Cardiac fibroblast (primary cell): ENCODE measurements at regions not wholly inside any gene's neighbourhood (a gene's known extent, or its start where the extent isn't known, plus 50 kb on each side); places are given as distances from the start of the nearest gene placed in this dataset.

Source experiments
- DNase-seq, 2 donors: peaks; one replicate each; pipeline versions ENCODE4 v3.0.0 to v3.0.0-alpha.2; 2010; ENCODE audit warnings: low read depth in 2 of 2
- H3K4me3 ChIP-seq, 2 donors: replicated peaks in 1 of 2; 1 replicate in 1 of 2; 2 replicates in 1 of 2; pipeline ENCODE4 v1.5.1; 2011; ENCODE audit warnings: low read depth in 2 of 2, low read length in 2 of 2, mild to moderate bottlenecking in 2 of 2, moderate library complexity in 1 of 2
- CTCF ChIP-seq: IDR thresholded peaks from one replicate; pipeline ENCODE4 v1.5.1; 2011; ENCODE audit warnings: low read depth, mild to moderate bottlenecking, low read length, inconsistent platforms

DNA sequence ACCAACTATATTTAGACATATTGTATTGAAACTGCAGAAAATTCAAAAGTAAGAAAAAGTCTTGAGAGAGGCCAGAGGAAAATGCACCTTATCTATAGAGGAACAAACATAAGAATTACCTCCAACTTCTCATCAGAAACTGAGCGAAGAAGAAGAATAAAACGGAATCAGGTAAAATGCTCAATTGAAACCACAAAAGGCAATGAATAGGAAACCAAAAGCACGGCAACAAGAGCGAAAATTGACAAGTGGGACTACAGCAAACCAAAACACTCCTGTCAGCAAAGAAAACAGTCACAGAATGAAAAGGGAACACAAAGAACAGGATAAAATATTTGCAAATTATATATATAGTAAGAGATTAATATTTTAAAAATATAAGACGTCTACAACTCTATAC lies 61.9 kb upstream of the PARP11 start:
- DNase-seq = no peak
- no peak overlapping the region for H3K4me3 ChIP-seq
- TF ChIP-seq CTCF = no peak

GRCh38 chr12:3933819-3934192 lies 60.6 kb upstream of the PARP11 start:
- no peak for DNase-seq
- H3K4me3 ChIP-seq = no peak overlapping the region

DNA sequence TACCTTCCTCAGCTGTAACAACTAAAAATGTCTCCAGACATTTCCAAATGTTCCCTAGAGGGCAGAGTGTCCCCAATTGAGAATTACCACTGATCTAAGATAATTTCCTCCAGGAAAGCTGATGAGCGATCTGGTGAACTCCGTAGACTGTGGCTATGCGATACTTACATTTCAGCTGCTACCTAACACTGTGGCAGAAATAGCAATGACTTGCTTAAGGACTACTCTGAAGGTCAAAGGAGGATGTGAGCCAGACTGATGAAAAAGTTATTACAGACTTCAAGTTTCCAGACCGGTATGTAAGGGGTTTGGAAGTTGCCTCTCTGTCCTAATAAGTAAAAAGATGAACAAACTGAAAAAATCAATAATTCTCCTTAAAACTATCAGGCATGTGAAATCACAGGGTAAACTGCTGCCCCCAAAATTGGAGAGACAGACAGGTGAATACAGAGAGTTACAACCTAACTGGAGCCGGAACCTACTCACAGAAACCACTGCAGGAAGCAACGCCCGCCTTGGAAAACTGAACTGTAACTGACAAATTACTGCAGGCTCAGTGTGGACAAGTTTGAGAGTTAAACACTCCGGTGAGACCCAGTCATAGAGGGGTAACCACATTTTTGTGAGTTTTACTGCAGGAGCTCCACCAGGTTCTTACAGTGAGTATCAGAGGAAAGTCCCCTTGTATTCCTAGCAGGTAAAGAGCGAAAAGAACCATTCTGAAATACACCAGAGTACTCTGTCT lies 60.0 kb upstream of the PARP11 start:
- H3K4me3 ChIP-seq = no peak overlapping the region
- DNase-seq = no peak
- TF ChIP-seq CTCF = no peak

More at GRCh38 chr12:3933819-3934192, 60.6 kb upstream of the PARP11 start:
- TF ChIP-seq CTCF = no peak

- no peak for DNase-seq
- H3K4me3 ChIP-seq = no peak overlapping the region
- no peak for TF ChIP-seq CTCF
Measured at GRCh38 chr12:3931776-3932175, 58.6 kb upstream of the PARP11 start.

DNA sequence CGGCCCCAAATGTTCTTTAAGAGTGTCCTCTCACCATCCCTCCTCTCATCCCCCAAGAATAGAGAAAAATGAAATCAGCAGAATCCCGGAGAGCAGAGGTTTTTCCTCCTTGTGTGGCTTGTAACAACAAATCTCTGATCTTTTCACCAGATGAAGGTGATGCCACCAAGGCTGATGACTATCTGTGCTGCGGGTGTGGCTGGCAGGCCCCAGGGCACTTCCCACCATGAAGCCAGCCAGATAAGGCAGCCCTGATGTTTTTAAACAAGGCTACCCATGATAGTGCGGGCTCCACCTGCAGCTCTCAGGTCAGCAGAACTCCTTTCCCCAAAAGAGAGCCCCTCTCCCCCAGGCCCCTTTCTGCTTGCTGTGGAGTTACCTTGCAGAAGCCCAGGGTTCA lies 58.0 kb upstream of the PARP11 start:
- TF ChIP-seq CTCF = no peak
- DNase-seq = no peak
- no peak overlapping the region for H3K4me3 ChIP-seq

- H3K4me3 ChIP-seq = no peak overlapping the region
- DNase-seq = no peak
- TF ChIP-seq CTCF = no peak
Measured at GRCh38 chr12:3929875-3930615, 56.8 kb upstream of the PARP11 start.
